ENCODE measurements at regions not wholly inside any gene's neighbourhood (a gene's known extent, or its start where the extent isn't known, plus 50 kb on each side); places are given as distances from the start of the nearest gene placed in this dataset.

DNA sequence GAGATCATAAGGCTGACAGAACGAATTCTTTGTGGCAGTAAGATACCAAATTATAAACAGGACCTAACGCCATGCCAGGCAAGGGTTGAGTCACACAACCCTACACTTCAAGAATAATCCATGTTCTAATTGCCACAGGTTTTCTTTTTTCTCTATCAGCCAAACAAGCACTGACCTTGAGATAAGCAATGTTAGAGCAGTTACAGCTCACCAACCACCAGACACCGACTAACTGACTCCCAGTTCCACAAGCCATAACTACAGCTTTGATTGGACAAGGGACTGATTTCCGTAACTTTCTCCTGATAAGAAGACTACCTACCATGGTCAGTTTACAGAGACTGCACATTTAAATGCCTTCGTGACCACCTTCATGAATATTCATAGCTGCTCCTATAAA, 149.6 kb downstream of the PTPRU start:
- TF ChIP-seq, protein P1, sequence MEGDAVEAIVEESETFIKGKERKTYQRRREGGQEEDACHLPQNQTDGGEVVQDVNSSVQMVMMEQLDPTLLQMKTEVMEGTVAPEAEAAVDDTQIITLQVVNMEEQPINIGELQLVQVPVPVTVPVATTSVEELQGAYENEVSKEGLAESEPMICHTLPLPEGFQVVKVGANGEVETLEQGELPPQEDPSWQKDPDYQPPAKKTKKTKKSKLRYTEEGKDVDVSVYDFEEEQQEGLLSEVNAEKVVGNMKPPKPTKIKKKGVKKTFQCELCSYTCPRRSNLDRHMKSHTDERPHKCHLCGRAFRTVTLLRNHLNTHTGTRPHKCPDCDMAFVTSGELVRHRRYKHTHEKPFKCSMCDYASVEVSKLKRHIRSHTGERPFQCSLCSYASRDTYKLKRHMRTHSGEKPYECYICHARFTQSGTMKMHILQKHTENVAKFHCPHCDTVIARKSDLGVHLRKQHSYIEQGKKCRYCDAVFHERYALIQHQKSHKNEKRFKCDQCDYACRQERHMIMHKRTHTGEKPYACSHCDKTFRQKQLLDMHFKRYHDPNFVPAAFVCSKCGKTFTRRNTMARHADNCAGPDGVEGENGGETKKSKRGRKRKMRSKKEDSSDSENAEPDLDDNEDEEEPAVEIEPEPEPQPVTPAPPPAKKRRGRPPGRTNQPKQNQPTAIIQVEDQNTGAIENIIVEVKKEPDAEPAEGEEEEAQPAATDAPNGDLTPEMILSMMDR (IDR thresholded peaks at IDR 0.05 in 2 of 3, conservative IDR thresholded peaks at IDR 0.05 in 1 of 3; ENCODE audit: borderline replicate concordance in 1 of 3, insufficient read depth in 1 of 3, low read depth in 2 of 3, low read length in 2 of 3), result no peak
- TF ChIP-seq POLR2A (IDR thresholded peaks at IDR 0.05; ENCODE audit: borderline replicate concordance, extremely low read depth, insufficient read depth, insufficient read length), result no peak
- TF ChIP-seq, protein P2, sequence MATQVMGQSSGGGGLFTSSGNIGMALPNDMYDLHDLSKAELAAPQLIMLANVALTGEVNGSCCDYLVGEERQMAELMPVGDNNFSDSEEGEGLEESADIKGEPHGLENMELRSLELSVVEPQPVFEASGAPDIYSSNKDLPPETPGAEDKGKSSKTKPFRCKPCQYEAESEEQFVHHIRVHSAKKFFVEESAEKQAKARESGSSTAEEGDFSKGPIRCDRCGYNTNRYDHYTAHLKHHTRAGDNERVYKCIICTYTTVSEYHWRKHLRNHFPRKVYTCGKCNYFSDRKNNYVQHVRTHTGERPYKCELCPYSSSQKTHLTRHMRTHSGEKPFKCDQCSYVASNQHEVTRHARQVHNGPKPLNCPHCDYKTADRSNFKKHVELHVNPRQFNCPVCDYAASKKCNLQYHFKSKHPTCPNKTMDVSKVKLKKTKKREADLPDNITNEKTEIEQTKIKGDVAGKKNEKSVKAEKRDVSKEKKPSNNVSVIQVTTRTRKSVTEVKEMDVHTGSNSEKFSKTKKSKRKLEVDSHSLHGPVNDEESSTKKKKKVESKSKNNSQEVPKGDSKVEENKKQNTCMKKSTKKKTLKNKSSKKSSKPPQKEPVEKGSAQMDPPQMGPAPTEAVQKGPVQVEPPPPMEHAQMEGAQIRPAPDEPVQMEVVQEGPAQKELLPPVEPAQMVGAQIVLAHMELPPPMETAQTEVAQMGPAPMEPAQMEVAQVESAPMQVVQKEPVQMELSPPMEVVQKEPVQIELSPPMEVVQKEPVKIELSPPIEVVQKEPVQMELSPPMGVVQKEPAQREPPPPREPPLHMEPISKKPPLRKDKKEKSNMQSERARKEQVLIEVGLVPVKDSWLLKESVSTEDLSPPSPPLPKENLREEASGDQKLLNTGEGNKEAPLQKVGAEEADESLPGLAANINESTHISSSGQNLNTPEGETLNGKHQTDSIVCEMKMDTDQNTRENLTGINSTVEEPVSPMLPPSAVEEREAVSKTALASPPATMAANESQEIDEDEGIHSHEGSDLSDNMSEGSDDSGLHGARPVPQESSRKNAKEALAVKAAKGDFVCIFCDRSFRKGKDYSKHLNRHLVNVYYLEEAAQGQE (IDR thresholded peaks at IDR 0.05; ENCODE audit: low read depth), result no peak
- no peak for TF ChIP-seq MAX (IDR thresholded peaks at IDR 0.05)
- no peak for TF ChIP-seq ZNF274 (IDR thresholded peaks at IDR 0.05; ENCODE audit: low read depth, low read length)
- no peak for TF ChIP-seq SIN3A (IDR thresholded peaks at IDR 0.05; ENCODE audit: low read depth)

All from HCT116 (cell line).